Sigmoid colon (tissue), 4 donors: ENCODE measurements at regions not wholly inside any gene's neighbourhood (a gene's known extent, or its start where the extent isn't known, plus 50 kb on each side); places are given as distances from the start of the nearest gene placed in this dataset.

Experiments
- CTCF ChIP-seq, 4 experiments: fragments of 450-650 bp in 3 of 4; fragments of 200-600 bp in 1 of 4; IDR thresholded peaks; one replicate each; pipeline ENCODE4 v1.5.1; 2016 to 2019; ENCODE audit warnings: antibody characterized with exemption in 4 of 4, mild to moderate bottlenecking in 3 of 4, moderate library complexity in 2 of 4
- EP300 ChIP-seq, 4 donors: sonication (generic); formaldehyde crosslinking; IDR thresholded peaks; one replicate each; pipeline ENCODE4 v1.6.1; 2017; ENCODE audit warnings: antibody characterized with exemption in 4 of 4
- POLR2A ChIP-seq, 2 donors: fragments of 450-650 bp; IDR thresholded peaks; one replicate each; pipeline ENCODE4 v1.6.1; 2016; ENCODE audit warnings: antibody characterized with exemption in 2 of 2, mild to moderate bottlenecking in 2 of 2, moderate library complexity in 2 of 2
- POLR2AphosphoS5 ChIP-seq, 4 donors: sonication (generic); formaldehyde crosslinking; IDR thresholded peaks; one replicate each; pipeline ENCODE4 v1.6.1; 2017; ENCODE audit warnings: antibody characterized with exemption in 4 of 4

DNA sequence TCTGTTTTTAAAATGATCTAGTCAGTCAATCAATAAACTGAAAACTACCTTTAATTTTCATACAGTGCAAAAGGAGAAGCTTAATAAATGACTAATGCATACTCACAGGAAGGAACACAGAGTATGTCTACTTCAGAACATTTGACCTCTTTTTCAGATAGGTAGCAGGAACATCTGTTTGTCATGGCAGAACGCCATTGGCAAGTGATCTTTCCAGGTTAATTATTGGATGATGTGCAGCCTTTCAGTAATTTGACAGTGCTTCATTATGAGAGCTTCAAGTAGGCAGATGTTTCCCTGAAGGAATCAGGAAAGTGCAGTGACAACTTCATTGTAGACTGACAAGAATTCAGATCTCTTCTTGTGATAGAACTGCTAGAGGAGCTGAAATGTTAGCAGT is 325.0 kb downstream of the OTOL1 start:
- TF ChIP-seq CTCF (IDR thresholded peaks at IDR 0.05) (no peak), POLR2A (IDR thresholded peaks at IDR 0.05) (no peak), EP300 (IDR thresholded peaks at IDR 0.05) (no peak), POLR2AphosphoS5 (IDR thresholded peaks at IDR 0.05) (no peak)
